ENCODE measurements at regions not wholly inside any gene's neighbourhood (a gene's known extent, or its start where the extent isn't known, plus 50 kb on each side); places are given as distances from the start of the nearest gene placed in this dataset.
"Not testable (repeated sequence)": the region's sequence is repeated elsewhere in the genome, so short reads cannot be mapped to it uniquely, and the experiment has no call there.

DNA sequence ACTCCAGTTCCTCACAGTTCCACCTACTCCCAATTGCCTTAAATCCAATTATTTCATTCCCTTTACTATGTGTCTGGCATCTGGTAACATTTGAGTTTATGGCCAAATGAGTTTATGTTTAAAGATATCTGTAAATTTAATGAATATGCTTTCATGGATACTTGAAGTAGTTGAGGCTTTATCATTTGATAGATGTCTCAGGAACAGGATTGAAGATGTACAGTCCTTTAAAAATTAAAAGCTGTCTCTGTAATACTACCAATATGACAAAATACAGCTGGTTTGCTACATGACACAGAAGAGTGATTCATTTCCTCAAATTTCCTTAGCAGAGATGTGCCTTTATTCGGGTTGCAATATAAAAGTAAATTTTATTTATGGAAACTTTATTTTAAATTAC is 2326.0 kb upstream of the ACO1 start:
- no peak overlapping the region for H3K4me3 ChIP-seq (ENCODE audit: low read depth, low read length)
- TF ChIP-seq, protein P1, sequence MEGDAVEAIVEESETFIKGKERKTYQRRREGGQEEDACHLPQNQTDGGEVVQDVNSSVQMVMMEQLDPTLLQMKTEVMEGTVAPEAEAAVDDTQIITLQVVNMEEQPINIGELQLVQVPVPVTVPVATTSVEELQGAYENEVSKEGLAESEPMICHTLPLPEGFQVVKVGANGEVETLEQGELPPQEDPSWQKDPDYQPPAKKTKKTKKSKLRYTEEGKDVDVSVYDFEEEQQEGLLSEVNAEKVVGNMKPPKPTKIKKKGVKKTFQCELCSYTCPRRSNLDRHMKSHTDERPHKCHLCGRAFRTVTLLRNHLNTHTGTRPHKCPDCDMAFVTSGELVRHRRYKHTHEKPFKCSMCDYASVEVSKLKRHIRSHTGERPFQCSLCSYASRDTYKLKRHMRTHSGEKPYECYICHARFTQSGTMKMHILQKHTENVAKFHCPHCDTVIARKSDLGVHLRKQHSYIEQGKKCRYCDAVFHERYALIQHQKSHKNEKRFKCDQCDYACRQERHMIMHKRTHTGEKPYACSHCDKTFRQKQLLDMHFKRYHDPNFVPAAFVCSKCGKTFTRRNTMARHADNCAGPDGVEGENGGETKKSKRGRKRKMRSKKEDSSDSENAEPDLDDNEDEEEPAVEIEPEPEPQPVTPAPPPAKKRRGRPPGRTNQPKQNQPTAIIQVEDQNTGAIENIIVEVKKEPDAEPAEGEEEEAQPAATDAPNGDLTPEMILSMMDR (conservative IDR thresholded peaks at IDR 0.05; ENCODE audit: low read depth, low read length): no peak

DNA sequence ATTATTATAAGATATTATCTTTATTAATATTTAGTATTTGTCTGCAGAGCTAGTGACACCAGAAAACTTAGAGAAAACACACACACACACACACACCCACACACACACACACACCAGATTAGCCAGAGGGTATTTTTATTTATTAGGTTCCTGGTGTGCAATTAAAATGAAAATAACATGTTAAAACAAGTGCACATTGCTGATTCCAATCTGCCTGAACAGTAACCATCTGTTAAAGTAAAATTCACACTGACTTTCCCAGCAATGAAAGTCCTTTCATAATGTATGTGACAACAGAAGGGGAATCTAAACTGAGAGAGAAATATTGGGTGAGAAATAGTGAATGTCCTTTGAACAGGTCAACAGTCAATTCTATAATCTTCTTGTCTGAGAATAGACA is 2323.5 kb upstream of the ACO1 start:
- DNase-seq (ENCODE audit: low read depth): no peak
- TF ChIP-seq, protein P1 (conservative IDR thresholded peaks at IDR 0.05; ENCODE audit: low read depth, low read length): no peak

More for the DNA sequence above, 2326.0 kb upstream of the ACO1 start:
- no peak for DNase-seq (ENCODE audit: low read depth)

DNA sequence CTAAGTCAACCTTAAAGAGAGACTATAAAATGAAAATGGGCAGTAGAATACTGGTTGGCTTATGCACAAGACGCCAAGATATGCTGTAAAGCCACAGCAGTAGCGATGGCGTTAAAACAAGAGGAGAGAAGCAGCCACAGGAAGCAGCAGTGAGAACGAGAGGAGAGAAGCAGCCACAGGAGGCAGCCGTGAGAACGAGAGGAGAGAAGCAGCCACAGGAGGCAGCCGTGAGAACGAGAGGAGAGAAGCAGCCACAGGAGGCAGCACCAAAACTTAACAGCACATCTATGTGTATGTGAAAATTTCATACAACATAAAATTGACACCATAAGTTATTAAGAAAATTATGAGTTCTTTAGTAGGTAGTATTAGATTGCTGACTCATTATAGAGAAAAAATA is 2318.6 kb upstream of the ACO1 start:
- peak; percentile 0 for DNase-seq (ENCODE audit: low read depth)
- TF ChIP-seq, protein P1 (conservative IDR thresholded peaks at IDR 0.05; ENCODE audit: low read depth, low read length): peak; percentile 24
- no peak overlapping the region for H3K4me3 ChIP-seq (ENCODE audit: low read depth, low read length)

More for the DNA sequence above, 2323.5 kb upstream of the ACO1 start:
- H3K4me3 ChIP-seq (ENCODE audit: low read depth, low read length): no peak overlapping the region

DNA sequence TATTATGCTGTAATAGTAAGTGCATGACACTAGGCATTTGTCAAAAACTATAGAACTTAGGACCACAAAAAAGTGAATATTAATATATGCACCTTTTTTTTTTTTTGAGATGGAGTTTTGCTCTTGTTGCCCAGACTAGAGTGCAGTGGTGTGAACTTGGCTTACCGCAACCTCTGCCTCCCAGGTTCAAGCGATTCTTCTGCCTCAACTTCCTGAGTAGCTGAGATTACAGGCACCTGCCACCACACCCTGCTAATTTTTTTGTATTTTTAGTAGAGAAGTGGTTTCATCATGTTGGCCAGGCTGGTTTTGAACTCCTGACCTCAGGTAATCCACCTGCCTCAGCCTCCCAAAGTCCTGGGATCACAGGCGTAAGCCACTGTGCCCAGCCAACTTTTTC is 2315.2 kb upstream of the ACO1 start:
- not testable (repeated sequence) for DNase-seq (ENCODE audit: low read depth); H3K4me3 ChIP-seq (ENCODE audit: low read depth, low read length)

DNA sequence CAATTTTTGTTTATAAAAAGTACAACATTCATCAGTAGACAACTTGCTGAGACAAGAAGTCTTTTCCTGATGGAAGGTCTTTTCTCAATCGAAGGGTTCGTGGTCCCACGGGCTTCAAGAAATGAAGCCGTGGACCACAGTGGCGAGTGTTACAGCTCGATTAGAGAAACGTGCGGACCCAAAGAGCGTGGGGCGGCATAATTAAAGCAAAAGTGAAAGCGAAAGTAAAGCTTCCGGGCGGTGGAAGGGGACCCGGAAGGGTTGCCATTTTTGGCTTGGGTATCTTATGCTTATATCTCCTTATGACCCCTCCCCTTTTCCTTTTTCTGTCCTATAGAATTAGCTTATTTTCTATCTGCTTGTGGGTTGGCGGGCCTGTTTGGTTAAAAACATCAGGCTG is 2309.4 kb upstream of the ACO1 start:
- TF ChIP-seq, protein P1 (conservative IDR thresholded peaks at IDR 0.05; ENCODE audit: low read depth, low read length): no peak
- no peak overlapping the region for H3K4me3 ChIP-seq (ENCODE audit: low read depth, low read length)
- DNase-seq (ENCODE audit: low read depth): no peak

DNA sequence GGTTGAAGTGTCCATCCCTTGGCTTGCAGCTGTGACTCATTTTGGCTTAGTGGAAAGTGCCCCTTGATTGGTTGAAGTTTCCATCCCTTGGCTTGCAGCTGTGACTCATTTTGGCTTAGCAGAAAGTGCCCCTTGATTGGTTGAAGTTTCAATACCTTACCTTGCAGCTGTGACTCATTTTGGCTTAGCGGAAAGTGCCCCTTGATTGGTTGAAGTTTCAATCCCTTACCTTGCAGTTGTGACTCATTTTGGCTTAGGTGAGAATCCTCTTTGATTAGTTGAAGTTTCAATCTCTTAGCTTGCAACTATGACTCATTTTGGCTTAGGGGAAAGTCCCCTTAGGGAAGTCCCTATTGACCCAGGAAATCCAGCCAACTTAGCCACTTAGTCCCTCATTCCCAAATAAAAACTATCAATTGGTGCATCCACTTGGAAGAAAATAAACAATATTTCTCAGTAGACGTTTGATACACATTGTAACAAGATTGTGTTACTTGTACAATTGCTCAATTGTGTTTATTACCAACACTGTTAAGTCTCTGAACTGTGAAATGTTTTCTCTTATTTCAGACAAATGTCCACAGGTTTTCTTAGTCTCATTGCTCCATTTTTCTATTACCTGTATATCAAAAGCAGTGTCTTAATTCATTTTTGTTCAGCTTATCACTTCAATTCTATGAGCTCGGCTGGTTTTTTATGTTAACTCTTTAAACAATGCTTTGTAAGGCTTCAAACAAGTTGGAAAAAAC is 2308.8 kb upstream of the ACO1 start:
- TF ChIP-seq, protein P1 (conservative IDR thresholded peaks at IDR 0.05; ENCODE audit: low read depth, low read length): no peak
- H3K4me3 ChIP-seq (ENCODE audit: low read depth, low read length): no peak overlapping the region
- no peak for DNase-seq (ENCODE audit: low read depth)

DNA sequence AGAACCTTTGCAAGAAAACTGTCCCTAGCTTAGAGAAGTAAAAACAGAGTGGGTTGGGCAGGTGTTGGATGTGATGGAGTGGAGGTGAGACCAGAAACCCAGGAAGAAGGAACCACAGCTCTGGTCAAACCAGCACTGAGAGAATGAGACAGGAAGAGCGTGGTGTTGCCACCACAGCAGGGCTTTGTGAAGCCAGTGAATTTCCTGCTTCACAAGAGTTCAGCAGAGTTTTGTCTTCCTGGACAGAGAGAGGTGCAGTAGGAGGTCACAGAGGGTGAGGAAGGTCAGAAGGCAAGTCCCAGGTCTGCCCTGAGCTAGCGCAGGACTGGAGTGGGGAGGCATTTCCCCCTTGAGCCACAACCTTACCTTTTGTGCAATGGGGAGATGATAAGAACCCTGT is 2306.2 kb upstream of the ACO1 start:
- DNase-seq (ENCODE audit: low read depth): no peak
- TF ChIP-seq, protein P1 (conservative IDR thresholded peaks at IDR 0.05; ENCODE audit: low read depth, low read length): no peak

More for the DNA sequence above, 2306.2 kb upstream of the ACO1 start:
- H3K4me3 ChIP-seq (ENCODE audit: low read depth, low read length): no peak overlapping the region

All from choroid plexus epithelial cell (primary cell).